ENCODE measurements at regions not wholly inside any gene's neighbourhood (a gene's known extent, or its start where the extent isn't known, plus 50 kb on each side); places are given as distances from the start of the nearest gene placed in this dataset.
"Not testable (repeated sequence)": the region's sequence is repeated elsewhere in the genome, so short reads cannot be mapped to it uniquely, and the experiment has no call there.

GRCh38 chr10:118870467-118871243 is 115.9 kb upstream of the CACUL1 start:
- DNase-seq (ENCODE audit: low spot score) = no peak

- no peak for DNase-seq (ENCODE audit: low spot score)
These were observed 116.6 kb upstream of the CACUL1 start for GRCh38 chr10:118871244-118871865.

GRCh38 chr10:118873091-118873737 is 118.4 kb upstream of the CACUL1 start:
- no peak for DNase-seq (ENCODE audit: low spot score)

- no peak for DNase-seq (ENCODE audit: low spot score)
These were observed 119.0 kb upstream of the CACUL1 start for GRCh38 chr10:118873738-118874105.

- no peak for DNase-seq (ENCODE audit: low spot score)
These were observed 119.4 kb upstream of the CACUL1 start for GRCh38 chr10:118874171-118874570.

- no peak for DNase-seq (ENCODE audit: low spot score)
These were observed 120.3 kb upstream of the CACUL1 start for GRCh38 chr10:118875087-118875486.

- no peak for DNase-seq (ENCODE audit: low spot score)
These were observed 128.0 kb upstream of the CACUL1 start for GRCh38 chr10:118882741-118883140.

GRCh38 chr10:118892255-118892654 is 137.3 kb upstream of the NANOS1 start:
- DNase-seq (ENCODE audit: low spot score) = no peak

- DNase-seq (ENCODE audit: low spot score) = not testable (repeated sequence)
These were observed 134.6 kb upstream of the NANOS1 start for GRCh38 chr10:118894891-118895290.

GRCh38 chr10:118900617-118901016 is 128.9 kb upstream of the NANOS1 start:
- no peak for DNase-seq (ENCODE audit: low spot score)

- DNase-seq (ENCODE audit: low spot score) = no peak
These were observed 128.1 kb upstream of the NANOS1 start for GRCh38 chr10:118901380-118901779.

GRCh38 chr10:118901906-118902305 is 127.6 kb upstream of the NANOS1 start:
- no peak for DNase-seq (ENCODE audit: low spot score)

- not testable (repeated sequence) for DNase-seq (ENCODE audit: low spot score)
These were observed 126.9 kb upstream of the NANOS1 start for GRCh38 chr10:118902656-118903055.

- DNase-seq (ENCODE audit: low spot score) = no peak
These were observed 126.3 kb upstream of the NANOS1 start for GRCh38 chr10:118903251-118903650.

GRCh38 chr10:118903691-118904090 is 125.8 kb upstream of the NANOS1 start:
- no peak for DNase-seq (ENCODE audit: low spot score)

- no peak for DNase-seq (ENCODE audit: low spot score)
These were observed 125.2 kb upstream of the NANOS1 start for GRCh38 chr10:118904286-118904685.

- DNase-seq (ENCODE audit: low spot score) = no peak
These were observed 122.5 kb upstream of the NANOS1 start for GRCh38 chr10:118907051-118907450.

GRCh38 chr10:118908557-118909256 is 120.8 kb upstream of the NANOS1 start:
- no peak for DNase-seq (ENCODE audit: low spot score)

GRCh38 chr10:118910702-118911101 is 118.8 kb upstream of the NANOS1 start:
- DNase-seq (ENCODE audit: low spot score) = no peak

- no peak for DNase-seq (ENCODE audit: low spot score)
These were observed 118.2 kb upstream of the NANOS1 start for GRCh38 chr10:118911363-118911762.

GRCh38 chr10:118912961-118913600 is 116.4 kb upstream of the NANOS1 start:
- no peak for DNase-seq (ENCODE audit: low spot score)

GRCh38 chr10:118913825-118914224 is 115.7 kb upstream of the NANOS1 start:
- DNase-seq (ENCODE audit: low spot score) = no peak
